ENCODE measurements at regions not wholly inside any gene's neighbourhood (a gene's known extent, or its start where the extent isn't known, plus 50 kb on each side); places are given as distances from the start of the nearest gene placed in this dataset.

- no peak overlapping the region for H2BK20ac ChIP-seq (ENCODE audit: low read depth, low read length)
- H3K9me3 ChIP-seq (ENCODE audit: control insufficient read depth, insufficient read depth, low read length), result peaks cover 32% of the 10 kb centered on the region; the same call in 1 of the 2 replicates
- H3K4me1 ChIP-seq (ENCODE audit: control insufficient read depth, insufficient read depth, low read length), result no peaks in the 10 kb centered on the region
- no peak overlapping the region for H2BK120ac ChIP-seq (ENCODE audit: low read depth, low read length)
- H3K4me3 ChIP-seq (ENCODE audit: insufficient read depth, low read depth, low read length), result no peak overlapping the region
- H3K79me1 ChIP-seq (ENCODE audit: low read depth in 1 of 2, low read length in 2 of 2), result no peaks in the 10 kb centered on the region
- in situ Hi-C loops (cut with MboI; ENCODE audit: low sequenced_read_pairs) (no loop called here), intact Hi-C loops (cut with micrococcal nuclease) (no loop called here), dilution Hi-C loops (cut with HindIII; ENCODE audit: low sequenced_read_pairs, unreplicated experiment) (no loop called here)
- WGBS, 2 experiments (ENCODE audit: extremely low coverage in 2 of 2, insufficient read length in 1 of 2), result no CpG with 5 or more reads among the region's 14 CpGs
- H3K36me3 ChIP-seq (ENCODE audit: control insufficient read depth, insufficient read depth, low read length), result no peaks in the 10 kb centered on the region
- no peak overlapping the region for H3K9ac ChIP-seq (ENCODE audit: low read depth, low read length)
- ChIA-PET CTCF (no interaction called here), POLR2A (ENCODE audit: unreplicated experiment) (no interaction called here)
- H4K5ac ChIP-seq (ENCODE audit: low read depth, low read length), result no peak overlapping the region
- H2BK5ac ChIP-seq (ENCODE audit: low read depth, low read length, poor library complexity, severe bottlenecking), result no peak overlapping the region
- no peak overlapping the region for H2AFZ ChIP-seq (replicated peaks; ENCODE audit: low read length, poor library complexity)
- no peak for TF ChIP-seq FOS (IDR thresholded peaks at IDR 0.05; ENCODE audit: low read depth, low read length)
- DNase-seq (no peak), ATAC-seq (ENCODE audit: low read depth) (no peak)
- no peak overlapping the region for H4K8ac ChIP-seq (ENCODE audit: low read depth in 2 of 2, low read length in 2 of 2)
- H4K91ac ChIP-seq (ENCODE audit: insufficient read depth, low read depth, low read length), result no peak overlapping the region
- H2BK15ac ChIP-seq (ENCODE audit: low read depth, low read length), result no peak overlapping the region
- no peak overlapping the region for H2AK9ac ChIP-seq (replicated peaks; ENCODE audit: low read depth, low read length, poor library complexity)
- no peak overlapping the region for H2AK5ac ChIP-seq (ENCODE audit: low read depth, low read length)
- no peaks in the 10 kb centered on the region for H4K20me1 ChIP-seq (ENCODE audit: insufficient read depth, low read length)
- H3K23ac ChIP-seq (ENCODE audit: low read depth, low read length), result no peak overlapping the region
- no peak overlapping the region for H3K4me2 ChIP-seq (ENCODE audit: low read depth, low read length)
- no peak overlapping the region for H3K27ac ChIP-seq (ENCODE audit: insufficient read depth, low read length)
- no peak overlapping the region for H3K4ac ChIP-seq (ENCODE audit: low read depth, low read length)
- H3K18ac ChIP-seq (ENCODE audit: low read depth, low read length), result no peak overlapping the region
- no peaks in the 10 kb centered on the region for H3K27me3 ChIP-seq (ENCODE audit: control insufficient read depth, insufficient read depth, low read length)
- H3K14ac ChIP-seq (replicated peaks; ENCODE audit: low read depth, low read length), result no peak overlapping the region
- H3K9me1 ChIP-seq (ENCODE audit: insufficient read depth, low read length), result no peaks in the 10 kb centered on the region
- BruUV-seq (replicated peaks), result no TSS peak
- no peak overlapping the region for H3K56ac ChIP-seq (ENCODE audit: extremely low read depth, insufficient read depth, low read length)
These were observed 90.8 kb downstream of the SHOX start for GRCh38 chrX:721354-721753.
